HCT116 (cell line): ENCODE measurements at regions not wholly inside any gene's neighbourhood (a gene's known extent, or its start where the extent isn't known, plus 50 kb on each side); places are given as distances from the start of the nearest gene placed in this dataset.

ENCODE experiments used
- SP1 ChIP-seq: IDR thresholded peaks from 2 replicates; pipeline ENCODE4 v1.6.1; 2012; ENCODE audit warnings: low read depth
- TF ChIP-seq, protein P1 (sequence below): IDR thresholded peaks from 2 replicates; pipeline ENCODE4 v1.6.1; 2012; ENCODE audit warnings: low read depth
- TF ChIP-seq, protein P2 (sequence below), 3 experiments: fragments of 200-600 bp in 1 of 3; sonication (generic) in 1 of 3; IDR thresholded peaks in 2 of 3; conservative IDR thresholded peaks in 1 of 3; 2 replicates each; pipeline ENCODE4 v1.5.1; 2012 to 2017; ENCODE audit warnings: low read depth in 2 of 3, low read length in 2 of 3, antibody characterized with exemption in 1 of 3, borderline replicate concordance in 1 of 3, control low read depth in 1 of 3, mild to moderate bottlenecking in 1 of 3, mixed read lengths in 1 of 3, mixed run types in 1 of 3, moderate library complexity in 1 of 3; ENCODE audit not compliant: insufficient read depth in 1 of 3

GRCh38 chr13:54185101-54185500 is 1156.5 kb downstream of the OLFM4 start:
- TF ChIP-seq, protein P1, sequence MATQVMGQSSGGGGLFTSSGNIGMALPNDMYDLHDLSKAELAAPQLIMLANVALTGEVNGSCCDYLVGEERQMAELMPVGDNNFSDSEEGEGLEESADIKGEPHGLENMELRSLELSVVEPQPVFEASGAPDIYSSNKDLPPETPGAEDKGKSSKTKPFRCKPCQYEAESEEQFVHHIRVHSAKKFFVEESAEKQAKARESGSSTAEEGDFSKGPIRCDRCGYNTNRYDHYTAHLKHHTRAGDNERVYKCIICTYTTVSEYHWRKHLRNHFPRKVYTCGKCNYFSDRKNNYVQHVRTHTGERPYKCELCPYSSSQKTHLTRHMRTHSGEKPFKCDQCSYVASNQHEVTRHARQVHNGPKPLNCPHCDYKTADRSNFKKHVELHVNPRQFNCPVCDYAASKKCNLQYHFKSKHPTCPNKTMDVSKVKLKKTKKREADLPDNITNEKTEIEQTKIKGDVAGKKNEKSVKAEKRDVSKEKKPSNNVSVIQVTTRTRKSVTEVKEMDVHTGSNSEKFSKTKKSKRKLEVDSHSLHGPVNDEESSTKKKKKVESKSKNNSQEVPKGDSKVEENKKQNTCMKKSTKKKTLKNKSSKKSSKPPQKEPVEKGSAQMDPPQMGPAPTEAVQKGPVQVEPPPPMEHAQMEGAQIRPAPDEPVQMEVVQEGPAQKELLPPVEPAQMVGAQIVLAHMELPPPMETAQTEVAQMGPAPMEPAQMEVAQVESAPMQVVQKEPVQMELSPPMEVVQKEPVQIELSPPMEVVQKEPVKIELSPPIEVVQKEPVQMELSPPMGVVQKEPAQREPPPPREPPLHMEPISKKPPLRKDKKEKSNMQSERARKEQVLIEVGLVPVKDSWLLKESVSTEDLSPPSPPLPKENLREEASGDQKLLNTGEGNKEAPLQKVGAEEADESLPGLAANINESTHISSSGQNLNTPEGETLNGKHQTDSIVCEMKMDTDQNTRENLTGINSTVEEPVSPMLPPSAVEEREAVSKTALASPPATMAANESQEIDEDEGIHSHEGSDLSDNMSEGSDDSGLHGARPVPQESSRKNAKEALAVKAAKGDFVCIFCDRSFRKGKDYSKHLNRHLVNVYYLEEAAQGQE, result no peak
- TF ChIP-seq, protein P2, sequence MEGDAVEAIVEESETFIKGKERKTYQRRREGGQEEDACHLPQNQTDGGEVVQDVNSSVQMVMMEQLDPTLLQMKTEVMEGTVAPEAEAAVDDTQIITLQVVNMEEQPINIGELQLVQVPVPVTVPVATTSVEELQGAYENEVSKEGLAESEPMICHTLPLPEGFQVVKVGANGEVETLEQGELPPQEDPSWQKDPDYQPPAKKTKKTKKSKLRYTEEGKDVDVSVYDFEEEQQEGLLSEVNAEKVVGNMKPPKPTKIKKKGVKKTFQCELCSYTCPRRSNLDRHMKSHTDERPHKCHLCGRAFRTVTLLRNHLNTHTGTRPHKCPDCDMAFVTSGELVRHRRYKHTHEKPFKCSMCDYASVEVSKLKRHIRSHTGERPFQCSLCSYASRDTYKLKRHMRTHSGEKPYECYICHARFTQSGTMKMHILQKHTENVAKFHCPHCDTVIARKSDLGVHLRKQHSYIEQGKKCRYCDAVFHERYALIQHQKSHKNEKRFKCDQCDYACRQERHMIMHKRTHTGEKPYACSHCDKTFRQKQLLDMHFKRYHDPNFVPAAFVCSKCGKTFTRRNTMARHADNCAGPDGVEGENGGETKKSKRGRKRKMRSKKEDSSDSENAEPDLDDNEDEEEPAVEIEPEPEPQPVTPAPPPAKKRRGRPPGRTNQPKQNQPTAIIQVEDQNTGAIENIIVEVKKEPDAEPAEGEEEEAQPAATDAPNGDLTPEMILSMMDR (IDR thresholded peaks at IDR 0.05 in 2 of 3, conservative IDR thresholded peaks at IDR 0.05 in 1 of 3; ENCODE audit: borderline replicate concordance in 1 of 3, insufficient read depth in 1 of 3, low read depth in 2 of 3, low read length in 2 of 3), result no peak
- no peak for TF ChIP-seq SP1
